SU-DHL-6 (cell line): ENCODE measurements at regions not wholly inside any gene's neighbourhood (a gene's known extent, or its start where the extent isn't known, plus 50 kb on each side); places are given as distances from the start of the nearest gene placed in this dataset.

ENCODE experiments used
- H2AFZ ChIP-seq: fragments of 200-600 bp; sonication (generic); 2 replicates; pipeline ENCODE4 v1.6.1; 2014; ENCODE audit warnings: low read depth, mild to moderate bottlenecking, moderate library complexity, mixed read lengths, antibody characterized with exemption, low read length; ENCODE audit not compliant: severe bottlenecking
- H3F3A ChIP-seq: fragments of 200-600 bp; shearing (Covaris generic); 2 replicates; pipeline ENCODE4 v1.6.0; 2016; ENCODE audit warnings: antibody characterized with exemption, mild to moderate bottlenecking; ENCODE audit not compliant: insufficient read depth
- H3K27ac ChIP-seq: fragments of 200-600 bp; sonication (generic); 2 replicates; pipeline ENCODE4 v1.5.1; 2016; ENCODE audit warnings: low read depth, mild to moderate bottlenecking, low read length, moderate library complexity, mixed read lengths
- H3K27me3 ChIP-seq: fragments of 200-600 bp; sonication (generic), shearing (Covaris generic); 2 replicates; pipeline ENCODE4 v1.6.0; 2014; ENCODE audit warnings: mild to moderate bottlenecking, low read length
- H3K36me3 ChIP-seq: fragments of 200-600 bp; sonication (generic); 2 replicates; pipeline ENCODE4 v1.6.1; 2014; ENCODE audit warnings: mild to moderate bottlenecking, low read length, mixed read lengths
- H3K4me2 ChIP-seq: fragments of 300-600, 200-600 bp; shearing (Covaris generic), sonication (generic); 2 replicates; pipeline ENCODE4 v1.6.0; 2014; ENCODE audit warnings: low read length, low read depth, mild to moderate bottlenecking; ENCODE audit not compliant: poor library complexity, severe bottlenecking
- H3K4me3 ChIP-seq: fragments of 200-600 bp; sonication (generic); 2 replicates; pipeline ENCODE4 v1.5.1; 2014; ENCODE audit warnings: antibody characterized with exemption, low read length, mild to moderate bottlenecking, mixed read lengths; ENCODE audit not compliant: insufficient read depth, poor library complexity, severe bottlenecking
- H3K79me2 ChIP-seq: fragments of 200-600 bp; sonication (generic); 2 replicates; pipeline ENCODE4 v1.6.1; 2014; ENCODE audit warnings: mild to moderate bottlenecking, low read length, moderate library complexity; ENCODE audit not compliant: insufficient read depth
- H3K9ac ChIP-seq: fragments of 200-600 bp; sonication (generic); 2 replicates; pipeline ENCODE4 v1.7.0; 2014; ENCODE audit warnings: mild to moderate bottlenecking, low read length
- H3K9me2 ChIP-seq: fragments of 200-600 bp; sonication (generic); replicated peaks from 2 replicates; pipeline ENCODE4 v1.6.1; 2014; ENCODE audit warnings: low read length; ENCODE audit not compliant: insufficient read depth
- H3K9me3 ChIP-seq: fragments of 200-600 bp; sonication (generic); 2 replicates; pipeline ENCODE4 v1.6.1; 2014; ENCODE audit warnings: low read length, mixed read lengths; ENCODE audit not compliant: insufficient read depth
- H4K20me1 ChIP-seq: fragments of 200-600 bp; sonication (generic); 2 replicates; pipeline ENCODE4 v1.6.1; 2014; ENCODE audit warnings: low read depth, mild to moderate bottlenecking, antibody characterized with exemption, low read length, moderate library complexity, mixed read lengths
- CTCF ChIP-seq: fragments of 200-600 bp; sonication (generic); IDR thresholded peaks from one replicate; pipeline ENCODE4 v1.5.1; 2017; ENCODE audit warnings: antibody characterized with exemption, mild to moderate bottlenecking, low read length, moderate library complexity; ENCODE audit not compliant: insufficient read depth, poor library complexity, severe bottlenecking
- EZH2phosphoT487 ChIP-seq: fragments of 200-600 bp; sonication (generic), shearing (Covaris generic); conservative IDR thresholded peaks from 2 replicates; pipeline ENCODE4 v1.6.1; 2018; ENCODE audit warnings: mild to moderate bottlenecking, antibody characterized with exemption, low read length, moderate library complexity, mixed read lengths

GRCh38 chr21:16034446-16035190 is 304.8 kb downstream of the USP25 start:
- Histone ChIP-seq H3K79me2 (no peaks in the 10 kb centered on the region), H3K9ac (no peak overlapping the region), H3K36me3 (no peaks in the 10 kb centered on the region), H2AFZ (no peak overlapping the region), H3K4me2 (no peak overlapping the region), H3K27me3 (no peaks in the 10 kb centered on the region), H3K27ac (no peak overlapping the region), H3K9me2 (no peaks in the 10 kb centered on the region), H3F3A (no peaks in the 10 kb centered on the region), H3K9me3 (no peaks in the 10 kb centered on the region), H3K4me3 (no peak overlapping the region), H4K20me1 (no peaks in the 10 kb centered on the region)
- TF ChIP-seq EZH2phosphoT487 (no peak), CTCF (no peak)

- Histone ChIP-seq H3K4me3 (no peak overlapping the region), H3K27ac (no peak overlapping the region), H3K9me3 (no peaks in the 10 kb centered on the region; the same call in 1 of the 2 replicates), H3K27me3 (no peaks in the 10 kb centered on the region), H4K20me1 (no peaks in the 10 kb centered on the region), H3K9me2 (no peaks in the 10 kb centered on the region), H3K9ac (no peak overlapping the region), H3K79me2 (no peaks in the 10 kb centered on the region), H3K4me2 (no peak overlapping the region), H2AFZ (no peak overlapping the region), H3K36me3 (no peaks in the 10 kb centered on the region), H3F3A (no peaks in the 10 kb centered on the region)
- TF ChIP-seq CTCF: no peak
- no peak for TF ChIP-seq EZH2phosphoT487
These were observed 307.7 kb downstream of the USP25 start for GRCh38 chr21:16037421-16037955.

GRCh38 chr21:16040601-16041000 is 310.8 kb downstream of the USP25 start:
- no peak overlapping the region for H3K4me2 ChIP-seq
- no peak overlapping the region for H3K27ac ChIP-seq
- no peak overlapping the region for H2AFZ ChIP-seq
- no peaks in the 10 kb centered on the region; the same call in 1 of the 2 replicates for H3K9me3 ChIP-seq
- no peaks in the 10 kb centered on the region for H3K36me3 ChIP-seq
- no peak overlapping the region for H3K9ac ChIP-seq
- H3K4me3 ChIP-seq: no peak overlapping the region
- no peaks in the 10 kb centered on the region for H3K9me2 ChIP-seq
- H3K27me3 ChIP-seq: no peaks in the 10 kb centered on the region
- H3F3A ChIP-seq: no peaks in the 10 kb centered on the region
- H3K79me2 ChIP-seq: no peaks in the 10 kb centered on the region
- H4K20me1 ChIP-seq: no peaks in the 10 kb centered on the region
- TF ChIP-seq EZH2phosphoT487: no peak
- no peak for TF ChIP-seq CTCF
